GM19238 (cell line): ENCODE measurements at regions not wholly inside any gene's neighbourhood (a gene's known extent, or its start where the extent isn't known, plus 50 kb on each side); places are given as distances from the start of the nearest gene placed in this dataset.

Source experiments
- DNase-seq: peaks from one replicate; pipeline ENCODE4 v3.0.0; 2011; ENCODE audit warnings: low spot score; ENCODE audit not compliant: insufficient read length

DNA sequence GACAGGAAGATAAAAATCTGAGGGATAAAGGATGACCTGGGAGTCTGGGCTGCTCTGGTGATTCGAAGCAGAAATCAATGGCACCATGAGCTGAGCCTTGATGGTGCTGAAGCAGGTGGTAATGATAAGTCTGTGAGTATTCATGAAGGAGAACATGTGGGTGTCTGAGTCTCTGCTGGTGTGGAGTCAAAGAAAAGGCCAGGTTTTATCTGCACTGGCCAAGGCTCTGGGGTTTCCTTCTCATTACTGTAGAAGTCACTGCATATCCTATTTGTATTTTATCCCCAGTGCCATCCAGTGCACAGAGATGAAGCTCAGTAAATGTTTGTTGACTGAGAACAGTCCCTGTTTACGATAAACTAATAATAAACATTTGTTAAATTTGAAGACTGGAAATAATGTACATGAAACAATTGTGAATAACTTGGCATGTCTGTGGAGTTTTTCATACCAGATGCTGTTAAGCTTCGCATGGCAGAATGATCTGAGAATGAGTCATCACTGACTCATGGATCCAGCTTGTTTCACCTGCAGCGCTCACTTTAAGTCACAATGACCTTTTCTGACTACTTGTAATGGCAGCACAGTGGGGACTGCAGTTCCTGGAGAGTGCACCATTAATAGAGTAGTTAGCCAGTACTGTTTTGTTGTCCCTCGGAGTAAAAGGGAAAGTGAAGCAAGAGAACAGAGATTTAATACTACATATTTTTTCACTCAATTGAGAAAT is 538.5 kb downstream of the HTR7 start:
- peak; percentile 5 for DNase-seq

DNA sequence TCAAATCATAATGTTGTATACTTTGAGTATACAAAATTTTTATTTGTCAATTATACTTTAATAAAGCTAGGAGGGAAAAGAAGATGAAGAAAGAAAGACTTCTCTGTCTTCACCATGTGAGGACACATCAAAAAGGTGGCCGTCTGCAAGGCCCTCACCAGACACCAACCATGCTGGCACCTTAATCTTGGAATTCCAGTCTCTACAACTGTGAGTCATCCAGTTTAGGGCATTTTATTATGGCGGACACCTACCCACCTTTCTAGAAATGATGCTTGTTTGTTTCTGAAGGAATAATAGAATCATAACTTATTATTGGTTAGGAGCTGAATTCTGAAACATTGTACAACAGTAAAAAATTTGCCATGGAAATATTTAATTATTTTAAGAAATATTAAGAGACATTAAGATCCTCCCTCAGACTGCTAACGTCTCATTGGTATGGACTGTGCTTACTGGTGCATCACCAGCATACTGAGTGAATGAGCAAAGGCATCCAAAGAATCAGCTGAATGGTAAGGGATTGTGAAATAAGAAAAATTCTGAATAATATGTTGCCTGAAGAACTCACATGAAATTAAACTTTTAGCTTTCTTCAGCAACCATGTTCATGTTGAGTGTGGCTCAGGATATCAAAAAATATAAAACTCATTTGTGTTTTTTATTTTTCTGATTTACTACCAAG is 536.6 kb downstream of the HTR7 start:
- no peak for DNase-seq

DNA sequence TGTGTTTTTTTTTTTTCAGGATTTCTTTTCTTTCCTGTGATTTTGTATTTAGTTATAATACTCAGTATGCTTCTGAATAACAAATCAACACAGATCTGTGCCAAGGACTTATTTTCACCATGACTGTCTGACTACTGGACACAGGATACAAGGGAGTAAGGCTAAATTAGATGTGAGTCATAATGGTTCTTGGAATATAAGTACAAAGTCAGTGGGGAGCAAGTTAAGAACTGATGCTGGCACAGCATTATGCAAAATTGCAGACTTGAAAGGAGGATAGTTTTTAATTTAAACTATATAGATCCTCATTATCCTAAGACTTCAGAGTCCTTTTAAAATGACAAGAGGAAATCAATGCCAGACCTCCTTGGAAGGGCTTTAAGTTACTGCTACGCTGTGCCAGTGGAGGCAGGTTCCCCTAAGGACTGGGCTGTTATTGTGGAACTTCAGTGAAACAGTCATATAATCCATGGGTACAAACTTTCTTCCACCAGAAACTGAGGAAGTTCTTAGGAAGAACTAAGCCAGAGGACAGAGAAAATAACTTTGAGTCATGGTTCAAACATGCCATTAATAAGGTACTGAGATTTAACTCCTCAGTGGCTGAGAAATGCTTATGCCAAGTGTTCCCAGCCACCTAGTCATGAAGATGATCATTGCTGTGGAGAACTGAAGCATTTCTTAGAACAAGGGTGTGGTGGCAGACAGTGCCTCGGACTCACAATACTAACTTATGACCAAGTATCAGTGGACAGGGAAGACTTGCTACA is 531.2 kb downstream of the HTR7 start:
- DNase-seq = no peak

DNA sequence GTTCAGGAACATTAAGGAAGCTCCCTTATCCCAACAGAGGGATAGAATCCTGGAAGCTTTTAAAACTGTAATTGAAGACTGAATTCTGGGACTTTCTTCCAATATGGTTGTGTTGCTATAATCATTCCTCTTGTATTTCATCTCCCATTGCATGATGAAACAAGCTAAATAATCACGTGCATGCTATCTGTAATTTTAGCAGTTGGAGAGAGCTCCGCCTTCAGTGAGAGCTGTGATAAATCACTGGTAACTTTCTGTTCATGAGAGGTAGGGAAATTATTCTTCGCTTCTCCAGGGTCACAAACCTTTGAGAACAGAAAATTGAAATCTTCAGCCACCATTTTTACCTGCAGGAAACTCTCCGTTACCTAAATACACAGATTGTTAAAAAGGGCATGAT is 530.2 kb downstream of the HTR7 start:
- DNase-seq = no peak

DNA sequence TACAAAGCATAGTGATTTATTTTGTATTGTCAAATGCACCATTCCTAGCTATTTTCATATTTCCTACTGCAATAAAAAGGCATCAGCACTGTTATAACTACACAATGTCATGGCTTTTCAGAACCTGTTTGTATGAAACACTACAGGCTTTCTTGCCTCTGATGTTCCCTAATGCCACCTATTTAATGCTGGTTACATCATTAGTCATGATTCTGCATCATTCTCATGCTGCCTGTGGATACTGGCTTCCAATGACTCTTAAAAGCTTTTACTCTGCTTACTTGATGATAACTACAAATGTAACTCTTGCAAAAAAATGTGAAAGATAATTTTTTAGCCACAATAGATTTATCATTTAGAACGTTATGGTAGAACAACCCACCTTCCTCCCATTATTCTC is 529.4 kb downstream of the HTR7 start:
- no peak for DNase-seq

DNA sequence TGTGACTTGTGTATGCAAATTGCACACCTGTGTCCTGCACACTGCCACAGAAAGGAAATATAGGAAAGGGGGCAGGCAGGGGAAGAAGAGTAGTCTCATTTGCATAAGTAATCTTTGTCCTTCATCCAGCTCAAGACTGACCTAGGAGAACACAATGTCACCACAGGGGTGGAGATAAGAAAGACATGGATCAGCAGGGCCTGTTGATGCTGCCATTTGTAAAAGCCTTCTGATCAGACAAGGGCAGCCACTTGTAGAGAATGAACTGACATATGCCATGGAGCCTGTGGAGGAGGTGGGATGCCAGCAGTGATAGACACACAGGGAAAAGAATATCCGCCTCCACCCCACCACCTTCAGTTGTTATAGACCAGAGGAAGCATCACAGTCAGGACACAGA is 528.9 kb downstream of the HTR7 start:
- DNase-seq = no peak

DNA sequence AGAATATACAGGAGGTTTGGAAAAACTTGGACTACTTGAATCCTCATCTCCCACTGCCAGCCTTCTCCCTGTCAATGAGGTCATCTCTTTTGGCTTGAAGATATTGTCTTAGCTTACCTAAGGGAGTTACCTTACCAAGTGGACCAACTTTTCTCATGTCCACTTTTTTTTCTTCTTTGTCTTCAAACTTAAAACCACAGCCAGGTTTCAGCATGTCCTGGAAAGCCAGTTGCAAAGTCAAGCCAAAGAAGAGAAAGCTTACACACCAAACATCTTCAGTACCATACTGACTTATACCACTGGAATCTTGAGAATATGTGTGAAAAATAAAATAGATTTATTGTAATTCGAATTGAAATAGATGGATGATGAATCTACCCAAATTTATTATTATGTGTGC is 520.5 kb downstream of the HTR7 start:
- no peak for DNase-seq

DNA sequence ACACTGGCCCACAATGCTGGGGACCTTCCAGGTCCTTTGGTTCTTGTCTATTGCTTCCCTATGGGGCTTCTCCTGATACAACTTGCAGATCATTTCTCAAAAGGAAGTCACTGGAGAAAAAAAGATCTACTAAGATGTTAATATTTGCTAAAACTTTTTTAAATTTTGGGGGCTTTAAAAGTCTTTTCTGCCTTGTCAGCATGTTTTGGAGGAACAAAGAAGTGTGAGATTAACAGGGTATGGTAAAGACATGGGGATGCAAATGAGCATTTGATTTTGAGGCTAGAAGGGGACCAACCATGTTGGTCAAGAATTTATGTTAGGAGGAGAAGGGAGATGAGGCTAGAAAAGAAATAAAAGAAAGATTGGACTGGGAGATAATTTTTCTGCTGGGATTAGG is 515.4 kb downstream of the HTR7 start:
- no peak for DNase-seq

DNA sequence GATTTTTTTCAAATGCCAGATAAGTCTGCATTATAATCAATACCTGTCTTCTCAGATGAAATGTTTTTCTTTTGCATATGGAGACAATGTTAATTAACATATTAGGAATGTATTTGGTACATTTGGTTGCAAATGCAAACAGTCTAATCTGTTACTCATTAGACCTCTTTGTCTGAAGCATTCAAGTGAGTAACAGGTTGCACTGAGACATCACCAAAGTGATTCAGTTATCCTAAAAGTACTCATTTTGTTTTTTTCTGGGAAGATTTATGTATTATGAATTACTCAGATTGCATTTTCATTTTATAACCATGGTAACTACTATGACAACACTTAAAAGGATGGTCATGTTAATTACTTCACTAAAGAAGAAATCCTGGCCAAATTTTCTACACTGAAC is 513.6 kb downstream of the HTR7 start:
- no peak for DNase-seq

DNA sequence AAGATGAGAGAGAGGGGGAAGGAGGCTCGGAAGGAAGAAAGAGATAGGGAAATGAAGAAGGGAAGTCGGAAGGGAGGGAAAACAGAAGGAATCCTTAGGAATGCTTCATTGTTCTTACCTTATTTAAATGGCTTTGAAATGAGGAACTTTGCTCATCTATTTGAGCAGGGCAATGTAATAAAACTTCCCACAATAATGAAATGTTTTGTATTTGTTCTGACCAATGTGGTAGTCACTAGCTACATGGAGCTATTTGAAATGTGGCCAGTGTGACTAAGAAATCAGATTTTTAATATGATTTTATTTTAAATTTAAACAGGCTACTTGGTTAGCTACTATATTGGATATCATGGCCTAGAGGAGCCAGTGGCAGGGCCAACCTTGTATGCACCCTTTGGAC is 510.6 kb downstream of the HTR7 start:
- DNase-seq = no peak

DNA sequence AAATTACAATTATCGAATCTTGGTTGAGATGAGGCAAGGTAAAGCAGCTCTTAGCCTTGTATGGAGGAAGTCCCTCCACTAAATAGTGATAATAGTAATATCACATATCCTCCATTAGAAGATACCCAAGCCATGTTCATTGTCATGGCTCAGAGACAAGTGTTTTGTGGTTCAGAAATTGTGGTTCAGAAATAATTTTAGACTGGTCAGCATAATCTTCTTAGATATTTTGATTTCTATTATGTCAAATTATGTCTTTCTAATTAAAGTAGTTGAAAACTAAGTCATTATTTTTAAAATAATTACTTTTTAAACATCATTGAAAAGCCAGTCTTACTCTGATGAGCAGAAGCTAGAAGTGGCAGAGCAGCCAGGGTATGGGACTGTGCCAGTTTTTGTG is 507.7 kb downstream of the HTR7 start:
- DNase-seq = no peak

DNA sequence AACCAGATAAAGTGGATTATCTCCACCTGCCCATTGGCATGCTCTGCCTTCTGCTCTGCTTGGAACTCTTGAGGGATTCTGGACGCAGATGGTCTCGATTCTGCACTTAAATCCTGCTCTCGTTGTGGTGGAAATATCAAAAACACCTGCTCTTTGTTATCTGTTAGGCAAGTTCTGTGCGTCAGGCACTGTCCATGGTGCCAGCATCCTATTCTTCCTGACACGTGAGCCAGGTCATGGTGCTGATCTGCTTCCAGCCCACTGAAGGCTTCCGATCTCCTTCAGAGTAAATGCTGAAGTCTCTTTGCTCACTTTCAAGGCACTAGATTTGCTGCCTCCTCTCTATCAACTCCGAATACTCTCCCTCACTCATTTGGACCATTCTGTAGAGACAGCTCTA is 505.6 kb downstream of the HTR7 start:
- DNase-seq = no peak

DNA sequence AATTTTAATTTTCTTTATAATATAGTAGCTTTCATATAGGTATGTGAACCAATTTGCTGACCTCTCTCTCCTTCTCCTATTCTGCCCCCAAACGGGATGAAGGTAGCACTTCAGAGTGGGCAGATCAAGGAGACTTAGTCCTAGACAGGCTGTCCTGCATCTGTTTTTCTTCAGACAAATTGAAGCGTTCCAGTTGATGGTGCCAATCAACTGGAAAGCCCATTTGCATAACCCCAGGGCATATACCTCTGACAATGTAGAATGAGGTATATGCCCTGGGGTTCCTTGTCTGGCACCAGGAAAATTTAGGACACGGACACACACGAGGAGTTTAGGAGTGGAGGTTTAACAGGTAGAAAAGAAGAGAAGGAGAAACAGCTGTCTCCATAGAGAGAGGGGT is 502.9 kb downstream of the HTR7 start:
- no peak for DNase-seq

DNA sequence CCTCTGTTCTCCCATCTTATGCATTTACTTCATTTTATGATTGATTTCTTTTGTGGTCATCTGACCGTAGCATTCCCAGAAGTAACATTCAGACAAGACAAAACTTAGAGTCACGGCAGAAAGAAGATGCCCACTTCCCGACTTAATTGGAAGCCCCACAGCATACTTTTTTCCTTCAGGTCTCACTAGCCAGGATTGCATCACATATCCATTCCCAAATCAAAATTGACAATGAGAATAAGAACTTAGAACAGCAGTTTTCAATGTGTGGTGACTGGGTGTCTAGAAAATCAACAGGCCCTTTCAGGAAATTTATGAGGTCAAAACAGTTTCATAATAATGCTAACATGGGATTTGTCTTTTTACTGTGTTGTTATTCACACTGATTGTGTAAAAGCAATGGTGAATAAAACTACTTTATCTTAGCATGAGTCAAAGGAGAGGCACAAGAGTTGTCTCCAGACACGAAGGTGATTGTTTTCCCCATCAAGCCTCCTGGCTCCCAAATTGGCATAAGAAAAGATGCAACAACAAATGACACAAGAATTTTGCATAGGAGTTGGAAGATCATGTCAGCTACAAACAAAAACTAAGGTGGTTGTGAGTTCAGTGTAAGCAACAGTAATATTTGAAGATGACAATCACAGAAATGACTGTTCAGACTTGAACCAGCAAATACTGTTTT is 493.9 kb downstream of the HTR7 start:
- DNase-seq = no peak

DNA sequence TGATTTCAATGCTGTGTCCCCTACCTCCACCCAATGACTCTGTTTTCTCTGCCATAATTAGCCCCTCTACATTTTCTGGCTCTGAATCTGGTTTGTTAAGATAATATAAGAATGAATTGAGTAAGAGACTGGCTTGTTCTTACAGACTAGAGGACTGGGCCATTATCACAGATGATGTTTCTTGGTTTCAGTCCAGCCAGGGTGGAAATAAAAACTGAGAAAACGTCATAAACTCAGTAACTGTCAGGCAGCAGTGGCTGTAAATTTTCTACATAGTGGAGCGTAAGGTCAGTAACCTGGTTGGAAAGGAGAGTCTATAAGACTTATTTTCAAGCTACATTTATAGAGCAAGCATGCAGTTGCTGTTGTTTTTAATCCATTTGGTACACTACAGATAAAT is 485.4 kb downstream of the HTR7 start:
- DNase-seq = no peak

DNA sequence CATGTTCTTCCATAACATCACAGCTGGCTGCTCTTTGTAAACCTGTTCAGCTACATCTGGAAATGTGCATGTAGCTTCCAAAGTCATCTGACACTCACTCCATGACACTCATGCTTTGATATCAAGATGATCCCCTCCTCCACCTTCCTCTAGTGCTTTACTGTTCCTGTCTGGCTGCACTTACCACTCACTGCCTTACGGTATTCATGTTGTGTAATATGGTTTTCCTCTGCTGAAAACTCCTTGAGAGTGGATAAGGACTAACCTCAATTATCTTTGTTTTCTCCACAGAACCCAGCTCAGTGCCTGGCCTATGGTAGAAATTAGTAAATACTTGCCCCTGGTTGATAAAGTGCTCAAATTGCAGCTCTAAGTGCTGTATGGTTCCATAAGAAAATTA is 483.9 kb downstream of the HTR7 start:
- no peak for DNase-seq

DNA sequence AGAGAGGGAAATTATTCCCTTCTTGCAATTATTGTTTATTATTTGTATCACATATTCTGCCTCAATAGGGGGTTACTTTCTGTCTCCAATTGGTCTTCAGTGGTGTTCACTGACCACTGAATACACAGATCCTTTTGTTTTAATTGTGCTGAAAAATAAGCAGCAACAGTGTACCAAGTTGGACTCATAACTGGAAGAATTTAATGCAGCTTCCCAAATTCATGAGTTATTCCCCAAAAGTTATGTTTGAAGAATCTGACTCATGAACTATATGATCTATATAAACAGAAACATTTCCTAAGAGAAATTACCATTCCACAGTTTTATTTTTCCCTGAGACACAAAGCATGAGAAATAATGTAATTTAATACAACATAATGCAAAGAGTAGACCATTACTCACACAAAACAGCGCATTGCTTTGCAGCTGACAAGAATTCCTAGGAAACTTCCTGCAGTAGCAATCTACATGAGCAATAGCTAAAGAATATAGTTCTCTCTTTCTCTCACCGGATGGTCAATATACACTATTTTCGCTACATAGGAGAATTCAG is 479.2 kb downstream of the HTR7 start:
- DNase-seq = no peak

DNA sequence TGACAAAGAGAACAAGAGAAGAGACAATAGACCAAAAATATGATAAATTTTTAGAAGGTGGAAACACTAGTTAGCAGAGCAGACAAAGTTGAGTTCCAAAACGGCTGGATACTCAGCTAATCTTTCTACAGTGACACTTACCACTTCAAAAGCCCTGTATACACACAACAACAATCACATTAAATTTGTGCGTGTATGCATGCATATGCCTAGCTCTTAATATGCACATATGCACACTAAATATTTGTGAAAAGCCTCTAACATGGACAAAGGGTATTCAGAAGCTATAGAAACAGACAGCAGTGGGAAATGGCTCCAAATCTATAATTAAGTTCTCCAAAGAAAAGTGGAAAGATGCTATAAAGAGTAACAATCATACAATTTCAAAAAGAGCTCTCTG is 476.4 kb downstream of the HTR7 start:
- no peak for DNase-seq

DNA sequence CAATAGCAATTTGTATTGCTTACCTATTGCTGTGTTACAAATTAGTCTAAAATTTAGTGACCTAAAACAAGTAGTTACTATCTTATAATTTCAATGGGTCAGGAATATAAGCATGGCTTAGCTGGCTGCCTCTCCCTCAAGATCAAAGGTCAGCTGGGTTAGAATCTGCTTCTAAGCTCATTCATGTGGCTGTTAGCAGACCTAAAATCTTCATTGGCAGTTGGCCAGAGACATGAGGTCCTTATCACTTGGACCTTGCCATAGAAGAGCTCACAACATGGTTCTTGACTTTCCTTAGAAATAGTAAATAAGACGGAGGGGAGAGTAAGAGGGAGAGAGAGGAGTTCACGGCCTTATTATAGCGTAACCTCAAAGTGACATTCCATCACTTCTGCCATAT is 468.0 kb downstream of the HTR7 start:
- no peak for DNase-seq

DNA sequence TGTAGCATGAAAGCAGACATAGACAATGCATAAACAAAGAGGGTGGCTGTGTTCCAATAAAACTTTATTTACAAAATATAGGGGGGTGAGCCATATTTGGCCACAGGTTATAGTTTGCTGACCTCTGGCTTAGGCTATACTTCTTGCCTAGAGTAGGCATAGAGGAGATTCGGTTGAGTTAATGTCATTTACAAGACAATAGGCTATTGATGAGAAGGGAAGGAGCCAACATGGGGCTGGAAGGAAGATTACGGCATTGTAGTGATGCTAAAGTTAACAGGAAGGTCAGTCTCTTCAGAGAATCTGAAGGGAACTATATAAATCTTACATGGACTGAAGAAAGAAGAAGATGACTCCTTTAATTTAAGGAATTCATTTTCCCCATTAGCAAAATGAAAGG is 463.5 kb downstream of the HTR7 start:
- no peak for DNase-seq

DNA sequence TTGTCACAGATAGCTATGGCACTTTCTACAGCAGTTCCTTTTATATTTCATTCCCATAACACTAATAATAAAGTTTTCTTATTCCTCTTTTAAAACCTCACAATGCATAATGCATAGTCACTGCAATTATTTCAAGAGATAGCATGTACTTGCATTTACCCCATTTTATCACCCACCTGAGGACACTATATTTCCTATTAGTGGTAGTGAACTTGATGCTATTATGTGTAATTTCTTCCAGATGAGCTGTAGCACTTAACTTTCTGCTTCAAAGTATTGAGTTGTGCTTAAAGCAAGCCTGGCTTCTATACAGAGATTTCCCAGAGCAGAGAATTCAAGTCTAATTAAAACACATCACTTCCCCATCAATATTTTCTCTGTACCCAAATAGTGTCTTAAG is 461.1 kb downstream of the HTR7 start:
- DNase-seq = no peak

DNA sequence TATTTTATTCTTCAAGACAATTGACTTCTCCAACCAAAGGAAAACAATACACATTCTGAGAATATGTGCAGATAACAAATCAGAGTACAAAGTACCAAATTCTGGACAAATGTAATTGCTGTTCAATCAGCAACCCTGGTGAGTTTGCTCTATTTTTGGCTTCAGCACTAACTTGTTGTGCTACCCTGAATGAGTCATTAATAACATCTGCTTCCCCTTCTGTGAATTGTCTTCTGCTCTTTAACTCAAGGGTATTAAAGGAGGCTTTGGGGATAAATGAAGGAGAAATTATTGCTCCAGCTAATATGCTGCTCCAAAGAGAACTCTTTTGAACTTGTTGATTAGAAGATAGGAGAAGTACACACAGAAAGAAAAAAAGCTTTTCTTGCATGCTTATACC is 459.3 kb downstream of the HTR7 start:
- no peak for DNase-seq
